K562 (cell line): ENCODE measurements at regions not wholly inside any gene's neighbourhood (a gene's known extent, or its start where the extent isn't known, plus 50 kb on each side); places are given as distances from the start of the nearest gene placed in this dataset.

Experiments used
- ATAC-seq: fragments of 200-7000 bp; cut with Tn5 transposase; 3 replicates; pipeline ENCODE4 v1.9.1; 2020; ENCODE audit warnings: moderate library complexity
- BruUV-seq: library from RNA; stranded (reverse); fragments of 400-500 nt; replicated peaks from 2 replicates; lab custom pipeline; 2021; lab: Mats Ljungman, UMichigan
- CTCF ChIA-PET: fragments of 300-600 bp; formaldehyde crosslinking; extraction: SDS; loops from one replicate; lab custom pipeline; 2021; ENCODE audit warnings: low intra/inter-chr PET ratio; lab: Yijun Ruan, JAX
- POLR2A ChIA-PET: fragments of 300-600, 350-650 bp; sonication (Branson Sonifier 250); formaldehyde crosslinking; extraction: SDS; loops from one replicate; lab custom pipeline; 2021; ENCODE audit warnings: antibody characterized with exemption, inconsistent platforms; lab: Yijun Ruan, JAX
- DNase-seq, 4 experiments: peaks; one replicate each; pipeline versions ENCODE4 v3.0.0 to v3.0.0-alpha.2; 2011 to 2018; ENCODE audit warnings: low spot score in 3 of 4, mixed read lengths in 3 of 4; ENCODE audit errors: extremely low read depth in 1 of 4
- FAIRE-seq: peaks from 2 replicates; lab custom pipeline; 2011; peaks lifted over from hg19 to GRCh38; lab: Jason Lieb, UNC
- H2AFZ ChIP-seq: 2 replicates; pipeline ENCODE4 v1.6.0; 2011; ENCODE audit warnings: low read depth, low read length, control low read depth, inconsistent platforms
- H3K27ac ChIP-seq: fragments of 200-600 bp; 3 replicates; pipeline ENCODE4 v1.8.0; 2011; ENCODE audit warnings: low read depth, mild to moderate bottlenecking, control low read depth, inconsistent platforms, low read length, moderate library complexity, mixed read lengths; ENCODE audit errors: extremely low read depth
- H3K27me3 ChIP-seq, 2 experiments: fragments of 300-600 bp in 1 of 2; 2 replicates in 1 of 2; 3 replicates in 1 of 2; pipeline versions ENCODE4 v1.6.0 to v1.8.0; 2011; ENCODE audit warnings: inconsistent platforms in 2 of 2, low read length in 2 of 2, mild to moderate bottlenecking in 1 of 2, mixed read lengths in 1 of 2, moderate library complexity in 1 of 2; ENCODE audit not compliant: control insufficient read depth in 2 of 2, insufficient read depth in 2 of 2
- H3K36me3 ChIP-seq: fragments of 300-600 bp; 3 replicates; pipeline ENCODE4 v1.8.0; 2011; ENCODE audit warnings: mild to moderate bottlenecking, low read length, inconsistent platforms; ENCODE audit not compliant: control insufficient read depth, insufficient read depth
- H3K4me1 ChIP-seq, 2 experiments: fragments of 200-600 bp in 1 of 2; replicated peaks in 1 of 2; 2 replicates in 1 of 2; 3 replicates in 1 of 2; pipeline versions ENCODE4 v1.5.1 to v1.8.0; 2011; ENCODE audit warnings: inconsistent platforms in 2 of 2, low read length in 2 of 2, mild to moderate bottlenecking in 1 of 2, mixed read lengths in 1 of 2, moderate library complexity in 1 of 2; ENCODE audit not compliant: control insufficient read depth in 2 of 2, insufficient read depth in 2 of 2
- H3K4me2 ChIP-seq: 2 replicates; pipeline ENCODE4 v1.6.1; 2011; ENCODE audit warnings: low read length, control low read depth, inconsistent platforms, mixed read lengths; ENCODE audit not compliant: insufficient read depth
- H3K4me3 ChIP-seq: fragments of 200-600 bp; sonication (generic), shearing (Covaris generic); 2 replicates; pipeline ENCODE4 v1.5.1; 2016; ENCODE audit warnings: control low read depth, inconsistent platforms
- H3K79me2 ChIP-seq: fragments of 200-600 bp; 3 replicates; pipeline ENCODE4 v1.8.0; 2011; ENCODE audit warnings: low read length, inconsistent platforms; ENCODE audit not compliant: control insufficient read depth, insufficient read depth
- H3K9ac ChIP-seq, 2 experiments: 2 replicates each; pipeline versions ENCODE4 v1.6.0 to v1.6.1; 2011; ENCODE audit warnings: low read depth in 2 of 2, low read length in 2 of 2, control low read depth in 1 of 2, inconsistent platforms in 1 of 2, mild to moderate bottlenecking in 1 of 2, mixed read lengths in 1 of 2; ENCODE audit not compliant: insufficient read depth in 1 of 2
- H3K9me1 ChIP-seq: one replicate; pipeline ENCODE4 v1.6.0; 2011; ENCODE audit warnings: inconsistent platforms, mild to moderate bottlenecking, low read length, moderate library complexity; ENCODE audit not compliant: control insufficient read depth, insufficient read depth
- H3K9me3 ChIP-seq: replicated peaks from 2 replicates; pipeline ENCODE4 v1.5.1; 2011; ENCODE audit warnings: low read depth, low read length, inconsistent platforms; ENCODE audit not compliant: control insufficient read depth, insufficient read depth
- H4K20me1 ChIP-seq: replicated peaks from 2 replicates; pipeline ENCODE4 v1.6.1; 2011; ENCODE audit warnings: low read length, inconsistent platforms, mixed read lengths; ENCODE audit not compliant: control insufficient read depth, insufficient read depth
- BRF1 ChIP-seq: IDR thresholded peaks from 3 replicates; pipeline ENCODE4 v1.6.1; 2011; ENCODE audit warnings: borderline replicate concordance, mild to moderate bottlenecking; ENCODE audit not compliant: insufficient read length; ENCODE audit errors: extremely low read depth
- CCAR2 ChIP-seq: fragments of 200-400 bp; formaldehyde crosslinking; IDR thresholded peaks from 2 replicates; pipeline ENCODE4 v1.6.1; 2017; ENCODE audit warnings: mild to moderate bottlenecking, low read depth, low read length
- CHD1 ChIP-seq: fragments of 200-600 bp; sonication (generic); IDR thresholded peaks from one replicate; pipeline ENCODE4 v1.6.1; 2012; ENCODE audit warnings: mild to moderate bottlenecking, moderate library complexity, low read length, inconsistent platforms
- CREM ChIP-seq: IDR thresholded peaks from 2 replicates; pipeline ENCODE4 v1.6.1; 2014; ENCODE audit warnings: antibody characterized with exemption, low read depth
- GATAD2A ChIP-seq: fragments of 450-650 bp; IDR thresholded peaks from 2 replicates; pipeline ENCODE4 v1.6.1; 2017
- MECOM ChIP-seq: fragments of 250-450 bp; sonication (Bioruptor Pico); IDR thresholded peaks from 2 replicates; pipeline ENCODE4 v1.8.0; 2022; ENCODE audit warnings: inconsistent platforms
- MTA2 ChIP-seq: fragments of 450-650 bp; IDR thresholded peaks from 2 replicates; pipeline ENCODE4 v1.6.1; 2016; ENCODE audit warnings: low read depth
- NONO ChIP-seq, 2 experiments: fragments of 200-400 bp in 1 of 2; fragments of 450-650 bp in 1 of 2; formaldehyde crosslinking in 1 of 2; IDR thresholded peaks; 2 replicates each; pipeline ENCODE4 v1.6.1; 2017; ENCODE audit warnings: low read depth in 2 of 2, mild to moderate bottlenecking in 2 of 2, moderate library complexity in 2 of 2, low read length in 1 of 2
- NR1H2 ChIP-seq: sonication (generic); formaldehyde crosslinking; IDR thresholded peaks from 2 replicates; pipeline ENCODE4 v1.4.0; 2020; ENCODE audit warnings: mild to moderate bottlenecking, missing genetic modification reagents
- PML ChIP-seq: IDR thresholded peaks from 2 replicates; pipeline ENCODE4 v1.6.1; 2012; ENCODE audit warnings: low read length, inconsistent platforms
- RBM22 ChIP-seq: fragments of 200-400 bp; formaldehyde crosslinking; IDR thresholded peaks from 2 replicates; pipeline ENCODE4 v1.6.1; 2018; ENCODE audit warnings: low read length, low read depth; ENCODE audit not compliant: poor library complexity, severe bottlenecking
- SMARCA5 ChIP-seq: fragments of 450-650 bp; IDR thresholded peaks from 2 replicates; pipeline ENCODE4 v1.6.1; 2016
- SNRNP70 ChIP-seq: fragments of 200-400 bp; formaldehyde crosslinking; optimal IDR thresholded peaks from 2 replicates; pipeline ENCODE3; 2017; ENCODE audit warnings: low read depth, low read length
- SREBF2 ChIP-seq: sonication (generic); formaldehyde crosslinking; IDR thresholded peaks from 2 replicates; pipeline ENCODE4 v1.4.0; 2020; ENCODE audit warnings: mild to moderate bottlenecking, missing genetic modification reagents
- THAP12 ChIP-seq: fragments of 250-450 bp; sonication (Bioruptor Pico); IDR thresholded peaks from 2 replicates; pipeline ENCODE4 v1.9.0; 2021; ENCODE audit warnings: mild to moderate bottlenecking, inconsistent platforms
- USF2 ChIP-seq: sonication (generic); formaldehyde crosslinking; IDR thresholded peaks from 2 replicates; pipeline ENCODE4 v1.5.0; 2020; ENCODE audit warnings: missing genetic modification reagents
- ZNF263 ChIP-seq: sonication (generic); formaldehyde crosslinking; IDR thresholded peaks from 2 replicates; pipeline ENCODE4 v1.8.0; 2022; ENCODE audit warnings: mild to moderate bottlenecking, missing genetic modification reagents, borderline replicate concordance
- ZNF79 ChIP-seq: fragments of 250-450 bp; sonication (Bioruptor Pico); IDR thresholded peaks from 2 replicates; pipeline ENCODE4 v1.4.0; 2020; ENCODE audit warnings: low read depth, mild to moderate bottlenecking, moderate library complexity
- WGBS: fragments of 100-300 bp; shearing (Covaris generic); methylation state at CpG from one replicate; pipeline ENCODE4 v1.1.6; 2016; ENCODE audit warnings: low coverage, mixed read lengths; ENCODE audit not compliant: insufficient coverage; ENCODE audit errors: missing lambda C conversion rate; 5-methylcytosine and 5-hydroxymethylcytosine counted together
- in situ Hi-C: fragments of 300-500 bp; cut with MboI; formaldehyde crosslinking; loops from 4 replicates; pipeline ENCODE4 v1.15.0; 2018; ENCODE audit warnings: inconsistent platforms, mixed read lengths
- intact Hi-C: fragments of 100-400 bp; cut with micrococcal nuclease; formaldehyde crosslinking; loops from 2 replicates; pipeline ENCODE4 v1.14.2; 2022

GRCh38 chr5:98518754-98519153, 254.7 kb upstream of the RGMB start:
- BruUV-seq, result no TSS peak
- no peak overlapping the region for H3K9ac ChIP-seq
- FAIRE-seq (no peak), ATAC-seq (no peak), DNase-seq (no peak)
- intact Hi-C loops (no loop called here), in situ Hi-C loops (no loop called here)
- WGBS, result 0% methylated on average over 1 of the region's 1 CpG
- H3K79me2 ChIP-seq, result no peaks in the 10 kb centered on the region
- H3K9me3 ChIP-seq, result peaks cover 2% of the 10 kb centered on the region; the same call in 1 of the 2 replicates
- H3K9me1 ChIP-seq, result no peaks in the 10 kb centered on the region
- H3K27ac ChIP-seq, result no peak overlapping the region
- no peaks in the 10 kb centered on the region for H3K4me1 ChIP-seq
- no peak overlapping the region for H2AFZ ChIP-seq
- no peaks in the 10 kb centered on the region for H4K20me1 ChIP-seq
- ChIA-PET CTCF (no interaction called here), POLR2A (interaction anchor here (0.5 to 0.6 kb wide), 2 partner anchors 31 to 132 kb away, joined by 3 read pairs; no protein-coding TSS in a partner anchor)
- no peak overlapping the region for H3K4me2 ChIP-seq
- no peaks in the 10 kb centered on the region for H3K36me3 ChIP-seq
- H3K27me3 ChIP-seq, result no peaks in the 10 kb centered on the region
- H3K4me3 ChIP-seq, result no peak overlapping the region
- no peak for TF ChIP-seq CCAR2
- TF ChIP-seq NONO (IDR thresholded peaks at IDR 0.05; ENCODE audit: low read depth in 2 of 2, low read length in 1 of 2), result no peak
- no peak for TF ChIP-seq MECOM (CRISPR knock-in tag)
- TF ChIP-seq ZNF79, result no peak
- TF ChIP-seq CHD1, result no peak
- no peak for TF ChIP-seq THAP12 (CRISPR knock-in tag)
- no peak for TF ChIP-seq NR1H2
- TF ChIP-seq USF2 (CRISPR knock-in tag), result no peak
- TF ChIP-seq SMARCA5, result no peak
- TF ChIP-seq BRF1, result no peak
- no peak for TF ChIP-seq SREBF2 (CRISPR knock-in tag)
- TF ChIP-seq PML, result no peak
- TF ChIP-seq MTA2, result no peak
- TF ChIP-seq ZNF263, result no peak
- TF ChIP-seq RBM22, result no peak
- no peak for TF ChIP-seq CREM
- no peak for TF ChIP-seq GATAD2A
- no peak for TF ChIP-seq SNRNP70
- TF ChIP-seq, all 486 proteins: peak for 0
